Stimulated activated naive CD8-positive, alpha-beta T cell treated with anti-CD3 and anti-CD28 coated beads, Interleukin-15, amount 100 ng/mL, for 72 hours (primary cell): ENCODE measurements at regions not wholly inside any gene's neighbourhood (a gene's known extent, or its start where the extent isn't known, plus 50 kb on each side); places are given as distances from the start of the nearest gene placed in this dataset.

Experiments used
- ATAC-seq: fragments of 150-1000 bp; cut with Tn5 transposase; 2 replicates; pipeline ENCODE4 v1.10.0; 2021; ENCODE audit warnings: mild to moderate bottlenecking, moderate library complexity
- DNase-seq, 2 donors: peaks; one replicate each; pipeline ENCODE4 v3.0.0; 2021 to 2022
- H3K27ac Mint-ChIP-seq, 2 donors: one replicate each; pipeline ENCODE4 v1.8.0; 2022; ENCODE audit warnings: mild to moderate bottlenecking in 2 of 2, mixed read lengths in 2 of 2, moderate library complexity in 2 of 2
- H3K27me3 Mint-ChIP-seq: one replicate; pipeline ENCODE4 v1.8.0; 2022; ENCODE audit warnings: mixed read lengths
- H3K4me1 Mint-ChIP-seq: one replicate; pipeline ENCODE4 v1.8.0; 2022; ENCODE audit warnings: mild to moderate bottlenecking, mixed read lengths
- H3K4me3 Mint-ChIP-seq, 2 donors: one replicate each; pipeline ENCODE4 v1.8.0; 2022; ENCODE audit warnings: mild to moderate bottlenecking in 2 of 2, mixed read lengths in 2 of 2, moderate library complexity in 1 of 2
- H3K9me3 Mint-ChIP-seq, 2 donors: one replicate each; pipeline ENCODE4 v1.8.0; 2022; ENCODE audit warnings: mixed read lengths in 2 of 2

DNA sequence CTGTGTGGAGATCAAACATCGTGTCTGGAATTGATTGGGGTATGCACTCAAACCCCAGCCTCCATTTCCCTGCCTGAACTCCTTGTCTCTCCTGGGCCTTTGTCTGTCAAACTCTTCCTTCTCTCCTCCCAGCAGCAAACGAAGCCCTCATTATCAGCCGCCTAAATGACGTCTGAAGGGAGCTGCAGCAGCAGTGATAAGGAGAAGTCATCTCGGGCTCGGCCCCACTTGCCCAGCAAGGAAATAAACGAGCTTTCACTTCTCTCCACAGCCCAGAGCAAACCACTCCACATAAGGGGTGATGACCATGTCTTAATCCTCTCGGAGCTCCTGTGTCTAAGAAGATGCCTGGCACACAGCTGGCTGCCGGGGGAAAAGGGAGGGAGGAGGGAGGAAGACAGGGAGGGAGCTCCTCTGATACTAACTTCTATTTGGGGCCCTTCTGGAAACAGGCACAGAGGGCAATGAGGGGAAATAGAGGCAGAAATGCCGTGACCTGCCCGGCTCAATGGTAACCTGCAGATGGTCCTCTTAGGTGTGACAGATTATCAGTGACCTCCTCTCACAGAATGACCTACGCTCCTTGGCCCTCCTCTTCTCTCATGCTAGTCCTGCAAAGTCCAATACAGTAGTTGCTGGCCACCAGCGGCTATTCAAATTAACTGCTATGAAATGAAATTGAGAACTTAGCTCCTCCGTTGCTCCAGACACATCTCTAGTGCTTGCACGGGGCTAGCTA lies 100.4 kb downstream of the PXDC1 start:
- H3K9me3 Mint-ChIP-seq: no peaks in the 10 kb centered on the region
- no peaks in the 10 kb centered on the region for H3K4me1 Mint-ChIP-seq
- DNase-seq: no peak
- no peaks in the 10 kb centered on the region for H3K27me3 Mint-ChIP-seq
- no peak overlapping the region for H3K4me3 Mint-ChIP-seq
- H3K27ac Mint-ChIP-seq: peak overlapping the region in 1 of 2 donors; percentile 13
- no peak for ATAC-seq

DNA sequence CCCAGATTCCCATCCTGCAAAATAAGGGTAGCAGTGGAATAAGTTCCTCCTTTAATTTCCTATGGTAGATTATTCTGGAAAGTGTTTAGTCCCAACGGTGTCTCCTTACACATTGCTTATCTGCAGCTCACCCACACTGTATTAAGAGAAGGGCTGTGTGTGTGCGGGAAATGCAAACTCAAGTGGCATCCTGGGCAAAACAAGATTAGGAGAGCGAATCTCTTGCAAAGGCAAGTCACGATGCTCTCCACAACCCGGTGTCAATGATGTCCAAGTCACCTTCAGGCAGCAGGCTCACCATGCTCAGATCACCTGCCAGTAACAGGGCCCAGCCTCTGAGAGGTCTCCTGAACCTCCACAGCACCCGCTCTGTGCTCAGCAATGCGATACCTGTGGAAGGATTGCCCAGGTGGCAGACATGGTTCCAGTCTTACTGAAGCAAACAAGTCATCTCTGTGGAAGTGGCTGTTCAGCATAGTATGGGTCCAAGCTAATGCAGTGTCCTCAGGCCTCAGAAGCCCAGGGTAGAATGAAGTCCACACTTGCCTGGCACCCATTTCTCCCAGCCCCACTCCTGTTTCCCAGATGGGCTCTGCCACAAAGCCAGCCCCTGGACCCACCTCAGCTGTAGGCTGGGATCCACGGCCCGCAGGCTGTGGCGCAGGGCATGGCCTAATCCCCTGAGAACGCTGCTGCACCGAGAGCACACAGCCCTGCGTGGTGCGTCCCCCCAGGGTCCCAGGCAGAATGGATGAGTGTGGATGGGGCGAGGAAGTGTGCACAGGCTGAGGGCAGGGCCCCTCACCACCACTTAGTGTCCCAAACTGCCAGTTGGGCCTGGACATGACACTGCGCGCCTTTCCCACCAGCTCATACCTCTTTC lies 101.2 kb downstream of the PXDC1 start:
- DNase-seq: no peak
- Mint-ChIP-seq H3K4me3 (no peak overlapping the region), H3K27ac (no peak overlapping the region), H3K9me3 (no peaks in the 10 kb centered on the region), H3K27me3 (no peaks in the 10 kb centered on the region), H3K4me1 (no peaks in the 10 kb centered on the region)
- ATAC-seq: no peak

DNA sequence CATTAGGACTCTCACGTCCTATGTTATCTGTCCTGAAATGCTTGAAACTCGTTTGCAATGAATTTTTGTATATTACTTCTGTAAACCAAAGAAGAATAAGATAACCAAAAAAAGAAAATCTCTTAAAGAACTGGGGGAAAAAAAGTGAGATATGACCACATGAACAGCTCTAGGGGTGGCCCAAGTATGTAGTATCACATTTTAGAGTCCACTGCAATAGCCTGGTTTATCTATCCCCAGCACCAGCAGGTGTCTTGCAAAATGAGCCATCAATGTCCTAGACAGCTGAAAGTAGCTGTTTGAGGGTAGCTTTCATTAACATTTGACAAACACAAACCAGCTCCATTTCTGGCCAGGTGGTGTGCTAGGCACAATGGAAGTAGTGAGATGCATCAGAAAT lies 102.8 kb downstream of the PXDC1 start:
- no peaks in the 10 kb centered on the region for H3K4me1 Mint-ChIP-seq

DNA sequence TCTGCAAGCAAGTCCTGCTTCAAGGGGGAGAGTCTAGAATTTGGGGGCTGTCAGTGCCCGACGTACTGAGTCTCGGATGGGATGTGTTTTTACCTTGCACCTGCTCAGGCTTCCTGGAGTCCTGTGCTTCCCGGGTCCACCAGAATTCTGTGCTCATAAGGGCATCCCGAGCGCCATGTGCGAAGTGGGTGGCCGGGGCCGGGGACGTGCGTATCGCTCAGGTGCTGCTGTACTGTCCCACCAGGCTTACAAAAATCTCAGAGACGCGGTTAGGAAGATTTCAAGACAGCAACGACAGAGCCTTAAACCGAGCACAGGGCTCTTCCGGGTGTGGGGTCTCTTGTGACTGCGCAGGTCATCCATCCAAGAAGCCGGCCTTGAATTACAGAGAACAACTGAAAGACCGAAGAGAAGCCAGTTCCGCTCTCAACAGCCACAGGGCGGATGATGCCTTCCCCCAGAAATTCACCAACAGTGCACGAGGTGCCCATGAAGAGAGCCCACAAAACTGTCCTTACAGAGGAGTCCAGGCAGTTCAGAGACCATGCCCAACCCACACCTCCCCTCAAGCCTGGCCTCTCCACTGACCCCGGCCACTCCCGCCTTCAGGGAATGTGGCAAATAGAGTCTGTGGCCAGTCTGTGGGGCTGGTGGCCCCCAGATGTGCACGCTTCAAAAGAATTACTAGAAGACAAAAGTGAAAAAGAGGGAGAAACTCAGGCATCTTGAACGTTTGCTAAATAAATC lies 104.7 kb downstream of the PXDC1 start:
- Mint-ChIP-seq H3K27me3 (no peaks in the 10 kb centered on the region), H3K4me1 (no peaks in the 10 kb centered on the region), H3K27ac (no peak overlapping the region), H3K9me3 (no peaks in the 10 kb centered on the region), H3K4me3 (no peak overlapping the region)
- DNase-seq (no peak), ATAC-seq (no peak)

More for the DNA sequence above, 102.8 kb downstream of the PXDC1 start:
- Mint-ChIP-seq H3K27ac (no peak overlapping the region), H3K27me3 (no peaks in the 10 kb centered on the region), H3K9me3 (no peaks in the 10 kb centered on the region), H3K4me3 (no peak overlapping the region)
- DNase-seq: no peak
- ATAC-seq: no peak

DNA sequence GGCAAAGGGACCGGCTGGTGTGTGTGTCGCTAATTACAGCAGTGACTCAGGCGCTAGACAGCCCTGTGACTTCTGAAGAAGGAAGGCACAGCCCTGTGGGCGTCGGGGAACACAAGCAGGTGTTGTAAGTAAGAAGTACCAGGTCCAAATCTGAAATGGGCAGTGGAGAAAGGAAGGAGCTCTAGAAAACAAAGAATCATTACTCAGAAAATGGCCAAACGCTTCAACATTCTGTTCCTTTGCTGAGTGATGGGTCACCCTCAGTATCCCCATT lies 106.8 kb downstream of the PXDC1 start:
- Mint-ChIP-seq H3K9me3 (no peaks in the 10 kb centered on the region), H3K4me1 (no peaks in the 10 kb centered on the region), H3K4me3 (no peak overlapping the region)

DNA sequence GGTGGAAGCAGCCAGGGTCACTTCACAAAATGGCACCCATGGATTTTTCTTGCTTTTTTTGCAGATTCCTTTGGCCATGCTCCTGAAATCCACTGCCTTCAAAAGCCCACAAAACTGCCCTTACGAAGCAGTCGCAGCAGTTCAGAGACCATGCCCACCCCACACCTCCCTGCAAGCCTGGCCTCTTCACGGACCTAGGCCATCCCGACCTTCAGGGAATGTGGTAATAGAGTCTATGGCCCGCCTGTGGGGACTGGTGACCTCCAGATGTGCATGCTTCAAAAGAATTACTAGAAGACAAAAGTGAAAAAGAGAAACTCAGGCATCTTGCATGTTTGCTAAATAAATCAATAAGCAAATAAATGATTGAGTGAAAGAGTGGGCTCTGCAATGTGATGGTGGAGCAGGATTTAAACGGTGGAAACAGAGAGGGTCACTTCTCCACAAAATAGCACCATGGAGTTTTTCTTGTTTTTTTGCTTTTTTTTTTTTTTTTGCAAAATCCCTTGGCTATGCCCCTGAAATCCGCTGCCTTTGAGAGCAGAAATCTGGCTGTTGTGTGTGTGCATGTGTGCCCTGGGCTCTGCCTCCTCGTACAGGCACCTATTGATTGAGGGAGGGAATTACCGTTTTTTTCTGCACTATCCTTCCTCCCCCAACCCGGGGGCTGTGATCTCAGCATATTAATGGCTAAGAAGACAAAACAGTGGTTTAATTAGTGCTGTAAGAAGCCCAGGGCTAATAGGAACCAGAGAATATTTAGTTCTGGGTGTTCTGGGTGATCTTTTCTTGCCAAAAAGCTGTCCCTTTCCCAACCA lies 107.4 kb downstream of the PXDC1 start:
- H3K4me3 Mint-ChIP-seq: no peak overlapping the region
- H3K9me3 Mint-ChIP-seq: no peaks in the 10 kb centered on the region
- H3K4me1 Mint-ChIP-seq: no peaks in the 10 kb centered on the region
- H3K27ac Mint-ChIP-seq: peak overlapping the region in 1 of 2 donors; percentile 44
- ATAC-seq (no peak), DNase-seq (no peak)
- no peaks in the 10 kb centered on the region for H3K27me3 Mint-ChIP-seq

More for the DNA sequence above, 106.8 kb downstream of the PXDC1 start:
- ATAC-seq (no peak), DNase-seq (no peak)
- Mint-ChIP-seq H3K27me3 (no peaks in the 10 kb centered on the region), H3K27ac (no peak overlapping the region)

DNA sequence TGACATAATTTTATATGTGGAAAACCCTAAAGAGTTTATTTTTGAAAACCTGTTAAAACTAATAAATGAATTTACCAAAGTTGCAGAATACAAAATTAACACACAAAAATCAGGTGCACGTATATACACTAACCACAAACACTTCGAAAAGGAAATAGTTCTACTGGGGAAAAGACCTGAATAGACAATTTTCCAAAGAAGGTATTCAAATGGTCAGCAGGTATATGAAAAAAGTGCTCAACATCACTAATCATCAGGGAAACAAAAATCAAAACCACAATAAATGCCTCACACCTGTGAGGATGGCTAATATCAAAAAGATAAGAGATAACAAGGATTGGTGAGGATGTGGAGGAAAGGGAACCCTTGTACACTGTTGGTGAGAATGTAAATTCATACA lies 110.6 kb downstream of the PXDC1 start:
- ATAC-seq: no peak

DNA sequence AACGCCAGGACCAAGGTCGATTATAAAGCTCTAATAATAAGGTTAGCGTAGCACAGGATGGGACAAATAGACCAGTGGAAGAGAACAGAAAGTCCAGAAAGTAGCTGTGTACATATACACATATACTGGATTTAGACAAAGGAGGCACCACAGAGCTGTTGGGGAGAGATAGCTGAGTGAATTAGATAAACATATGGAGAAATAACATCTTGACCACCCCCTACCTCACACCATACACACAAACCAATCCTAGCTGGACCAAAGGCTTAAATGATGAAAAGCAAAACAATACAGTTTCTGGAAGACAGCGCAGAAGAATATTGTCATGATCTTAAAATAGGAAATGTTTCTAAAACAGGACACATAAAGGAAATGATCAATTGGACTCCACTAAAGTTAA lies 112.9 kb downstream of the PXDC1 start:
- Mint-ChIP-seq H3K4me1 (no peaks in the 10 kb centered on the region), H3K27me3 (no peaks in the 10 kb centered on the region), H3K27ac (no peak overlapping the region), H3K9me3 (no peaks in the 10 kb centered on the region), H3K4me3 (no peak overlapping the region)
- no peak for DNase-seq
- ATAC-seq: no peak

More for the DNA sequence above, 110.6 kb downstream of the PXDC1 start:
- H3K4me1 Mint-ChIP-seq: no peaks in the 10 kb centered on the region
- no peak for DNase-seq
- H3K4me3 Mint-ChIP-seq: no peak overlapping the region
- no peak overlapping the region for H3K27ac Mint-ChIP-seq
- no peaks in the 10 kb centered on the region for H3K27me3 Mint-ChIP-seq
- no peaks in the 10 kb centered on the region for H3K9me3 Mint-ChIP-seq

DNA sequence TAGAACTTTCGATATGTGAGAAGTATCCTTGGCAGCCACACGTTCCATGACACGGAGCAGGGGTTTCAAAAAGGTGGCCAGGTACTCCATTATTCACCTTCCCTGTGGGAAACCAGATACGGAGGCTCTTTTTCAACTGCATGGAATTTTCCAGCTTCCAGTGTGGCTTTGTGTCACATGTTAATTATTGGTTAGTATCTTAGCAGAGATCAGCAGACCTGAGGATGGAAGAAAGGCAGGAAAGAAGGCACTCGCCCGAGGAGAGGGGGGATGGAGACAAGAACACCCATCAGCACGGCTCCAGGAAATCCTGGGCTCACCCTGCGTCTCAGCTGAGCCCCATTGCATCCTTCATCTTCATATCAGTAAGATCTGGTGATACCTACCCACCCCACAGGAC lies 115.5 kb downstream of the PXDC1 start:
- no peak for ATAC-seq
- Mint-ChIP-seq H3K9me3 (no peaks in the 10 kb centered on the region), H3K27ac (no peak overlapping the region), H3K4me1 (no peaks in the 10 kb centered on the region), H3K4me3 (no peak overlapping the region), H3K27me3 (no peaks in the 10 kb centered on the region)
- no peak for DNase-seq

DNA sequence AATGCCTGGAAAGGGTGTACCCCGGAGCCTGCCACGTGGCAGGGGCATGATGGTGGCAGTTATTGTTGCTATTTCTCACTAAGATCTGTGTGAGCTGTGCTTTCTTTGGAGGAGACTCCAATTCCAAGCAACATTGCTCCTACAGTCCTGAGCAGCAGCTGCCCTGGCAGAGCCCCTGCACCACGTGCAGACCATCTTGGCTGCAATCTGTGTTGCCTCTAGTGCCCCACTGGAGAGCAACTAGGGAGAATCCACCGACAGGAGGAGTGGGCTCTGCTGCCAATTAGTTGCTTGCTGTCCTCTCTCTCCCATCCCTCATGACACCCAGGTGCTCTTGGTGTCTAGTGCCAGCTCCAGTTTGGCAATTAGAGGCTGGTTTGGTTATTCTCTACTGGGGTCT lies 116.0 kb downstream of the PXDC1 start:
- no peak overlapping the region for H3K27ac Mint-ChIP-seq
- no peak for ATAC-seq
- no peak for DNase-seq
- H3K9me3 Mint-ChIP-seq: no peaks in the 10 kb centered on the region
- peaks cover 2% of the 10 kb centered on the region for H3K4me1 Mint-ChIP-seq
- no peak overlapping the region for H3K4me3 Mint-ChIP-seq
- H3K27me3 Mint-ChIP-seq: no peaks in the 10 kb centered on the region

DNA sequence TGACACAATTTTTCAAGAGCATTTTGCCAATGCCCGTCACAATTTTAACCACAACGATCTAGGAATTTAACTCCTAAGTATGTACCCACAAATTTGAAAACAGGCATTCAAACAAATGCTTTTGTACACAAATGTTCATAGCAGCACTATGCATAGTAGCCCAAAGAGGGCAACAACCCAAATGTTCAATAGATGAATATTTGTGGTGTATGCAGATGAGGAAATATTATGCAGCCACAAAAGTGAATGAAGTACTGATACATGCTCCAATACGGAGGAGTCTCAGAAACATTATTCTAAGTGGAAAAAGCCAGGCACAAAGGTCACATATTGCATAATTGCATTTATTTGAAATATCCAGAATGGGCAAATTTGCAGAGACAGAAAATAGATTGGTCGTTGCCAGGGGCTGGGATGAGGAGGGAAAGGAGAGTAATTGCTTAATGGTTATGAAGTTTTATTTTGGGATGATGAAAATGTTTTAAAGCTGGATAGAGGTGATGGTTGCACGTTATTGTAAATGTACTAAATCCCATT lies 117.2 kb downstream of the PXDC1 start:
- no peak for DNase-seq
- H3K4me1 Mint-ChIP-seq: peaks cover 7% of the 10 kb centered on the region
- H3K27me3 Mint-ChIP-seq: no peaks in the 10 kb centered on the region
- no peaks in the 10 kb centered on the region for H3K9me3 Mint-ChIP-seq
- H3K27ac Mint-ChIP-seq: no peak overlapping the region
- no peak overlapping the region for H3K4me3 Mint-ChIP-seq
- no peak for ATAC-seq

DNA sequence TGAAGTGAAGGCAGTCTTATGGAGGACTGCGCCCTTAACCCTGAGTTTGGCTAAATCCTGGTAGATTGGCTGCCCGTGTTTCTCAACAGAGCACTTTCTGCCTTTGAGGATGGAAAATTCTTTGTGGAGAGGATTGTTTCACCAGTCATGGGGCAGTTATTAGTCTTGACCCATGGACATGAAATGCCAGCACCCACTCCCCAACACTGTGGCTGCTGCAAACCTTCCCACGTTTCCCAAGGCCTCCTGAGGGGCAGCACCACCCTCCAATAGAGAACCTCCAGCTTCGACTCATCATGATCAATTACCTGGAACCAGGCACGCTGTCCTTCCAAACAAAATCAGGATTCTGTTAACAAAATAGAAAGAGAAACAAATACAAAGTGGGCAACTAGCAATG lies 117.8 kb downstream of the PXDC1 start:
- Mint-ChIP-seq H3K27me3 (no peaks in the 10 kb centered on the region), H3K4me3 (no peak overlapping the region), H3K4me1 (peaks cover 13% of the 10 kb centered on the region), H3K9me3 (no peaks in the 10 kb centered on the region), H3K27ac (no peak overlapping the region)
- ATAC-seq (no peak), DNase-seq (no peak)

DNA sequence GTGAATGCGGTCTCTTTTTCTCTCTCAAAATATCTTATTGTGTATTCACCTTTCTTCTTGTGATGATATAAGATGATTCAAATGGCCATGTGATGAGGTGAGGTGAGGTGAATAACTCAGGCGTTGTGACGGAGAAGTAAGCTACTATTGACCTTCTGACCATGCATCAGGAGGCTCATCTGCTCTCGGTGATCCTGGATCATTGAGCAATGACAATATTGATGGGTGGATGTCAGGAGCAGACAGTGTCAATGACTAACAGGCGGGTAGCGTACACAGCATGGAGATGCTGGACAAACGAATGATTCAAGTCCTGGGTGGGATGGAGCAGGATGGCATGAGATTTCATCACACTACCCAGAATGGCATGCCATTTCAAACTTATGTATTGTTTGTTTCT lies 119.6 kb downstream of the PXDC1 start:
- ATAC-seq: no peak
- no peaks in the 10 kb centered on the region for H3K27me3 Mint-ChIP-seq
- H3K9me3 Mint-ChIP-seq: no peaks in the 10 kb centered on the region
- H3K4me1 Mint-ChIP-seq: peaks cover 29% of the 10 kb centered on the region
- no peak overlapping the region for H3K27ac Mint-ChIP-seq
- no peak overlapping the region for H3K4me3 Mint-ChIP-seq
- DNase-seq: no peak

DNA sequence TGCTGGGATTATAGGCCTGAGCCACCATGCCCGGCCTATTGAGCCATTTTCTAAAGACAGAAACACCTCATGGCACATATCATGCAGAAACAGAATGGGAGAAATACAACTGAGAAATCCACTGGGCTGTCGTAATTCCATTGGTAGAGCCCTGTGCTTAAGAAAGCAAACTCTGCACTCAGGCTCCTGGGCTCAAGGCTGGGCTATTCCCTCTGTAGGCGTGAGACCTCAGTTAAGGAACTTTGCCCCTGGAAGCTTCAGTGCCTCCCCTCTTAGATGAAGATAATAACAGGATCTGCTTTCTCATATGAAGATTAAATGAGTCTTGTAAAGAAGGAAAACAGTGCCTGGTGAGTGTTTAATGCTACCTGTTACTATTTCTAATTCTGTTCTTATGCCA lies 120.3 kb downstream of the PXDC1 start:
- H3K4me1 Mint-ChIP-seq: peaks cover 29% of the 10 kb centered on the region
- H3K4me3 Mint-ChIP-seq: no peak overlapping the region
- no peaks in the 10 kb centered on the region for H3K27me3 Mint-ChIP-seq
- H3K27ac Mint-ChIP-seq: no peak overlapping the region
- no peak for ATAC-seq
- DNase-seq: no peak
- H3K9me3 Mint-ChIP-seq: no peaks in the 10 kb centered on the region

DNA sequence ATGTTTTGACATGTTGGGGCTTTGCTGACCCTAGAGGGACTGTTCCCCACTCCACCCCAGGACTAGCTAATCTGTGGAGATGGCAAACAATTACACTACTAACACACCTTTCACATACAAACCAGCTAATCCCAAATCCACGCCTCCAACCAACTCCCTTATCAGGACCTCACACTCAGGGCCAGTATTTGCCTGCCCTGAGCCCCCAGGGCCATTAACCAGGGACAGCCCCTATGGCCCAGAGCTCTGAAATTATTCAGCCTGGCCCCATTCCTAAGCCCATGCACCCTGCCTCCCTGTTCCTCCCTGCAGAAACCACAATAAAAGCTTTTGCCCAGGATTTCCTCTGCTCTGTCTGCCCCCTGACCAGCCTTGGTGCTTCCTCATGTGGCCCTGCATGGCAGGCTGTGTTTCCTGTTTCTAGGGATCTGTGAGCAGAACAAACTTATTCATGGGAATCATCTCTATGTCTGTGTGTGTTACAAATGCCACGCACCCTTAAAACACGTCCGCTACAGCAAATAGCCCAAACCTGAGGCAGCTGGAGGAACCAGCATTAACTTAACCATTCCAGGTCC lies 121.2 kb downstream of the PXDC1 start:
- no peak overlapping the region for H3K4me3 Mint-ChIP-seq
- DNase-seq: no peak
- no peak overlapping the region for H3K27ac Mint-ChIP-seq
- no peaks in the 10 kb centered on the region for H3K27me3 Mint-ChIP-seq
- H3K9me3 Mint-ChIP-seq: no peaks in the 10 kb centered on the region
- H3K4me1 Mint-ChIP-seq: peaks cover 29% of the 10 kb centered on the region
- no peak for ATAC-seq
